Right cardiac atrium (tissue), 5 donors: ENCODE measurements at regions not wholly inside any gene's neighbourhood (a gene's known extent, or its start where the extent isn't known, plus 50 kb on each side); places are given as distances from the start of the nearest gene placed in this dataset.

Experiments used
- ATAC-seq, 2 donors: fragments of 200-7000 bp; cut with Tn5 transposase; one replicate each; pipeline versions ENCODE4 v1.8.0 to v1.9.1; 2020; ENCODE audit warnings: moderate library complexity in 2 of 2, mild to moderate bottlenecking in 1 of 2
- DNase-seq, 3 donors: peaks; one replicate each; pipeline ENCODE4 v3.0.0-alpha.2; 2020
- H3K27ac ChIP-seq: one replicate; pipeline ENCODE4 v1.5.1; 2013; ENCODE audit warnings: mild to moderate bottlenecking, low read length, control low read depth, moderate library complexity
- H3K27me3 ChIP-seq: one replicate; pipeline ENCODE4 v1.6.1; 2013; ENCODE audit not compliant: control insufficient read depth, insufficient read depth
- H3K4me1 ChIP-seq: one replicate; pipeline ENCODE4 v1.6.1; 2013; ENCODE audit warnings: low read length; ENCODE audit not compliant: control insufficient read depth, insufficient read depth
- H3K4me3 ChIP-seq: one replicate; pipeline ENCODE4 v1.5.1; 2013; ENCODE audit warnings: low read length, control low read depth
- H3K9me3 ChIP-seq: one replicate; pipeline ENCODE4 v1.6.1; 2013; ENCODE audit warnings: low read length; ENCODE audit not compliant: control insufficient read depth
- WGBS: extraction: QIAGEN DNeasy Blood & Tissue Kit; methylation state at CpG from one replicate; pipeline ENCODE4 v1.1.7; 2013; 5-methylcytosine and 5-hydroxymethylcytosine counted together
- intact Hi-C, 4 donors: fragments of 100-400 bp; cut with DNase I; formaldehyde crosslinking; loops; one replicate each; pipeline versions ENCODE4 v1.11.0 to v1.14.0; 2022 to 2023
- donor health status: healthy with polysubstance abuse.
- donor health status: DM: no; HTN: yes; CAD: no.
- donor health status: DM: no; HTN: no; CAD: no.
- donor health status: DM: no; HTN: yes; CAD: no; lungs with severe emphysema.
- donor health status: DM: yes; HTN: yes; CAD: no.

DNA sequence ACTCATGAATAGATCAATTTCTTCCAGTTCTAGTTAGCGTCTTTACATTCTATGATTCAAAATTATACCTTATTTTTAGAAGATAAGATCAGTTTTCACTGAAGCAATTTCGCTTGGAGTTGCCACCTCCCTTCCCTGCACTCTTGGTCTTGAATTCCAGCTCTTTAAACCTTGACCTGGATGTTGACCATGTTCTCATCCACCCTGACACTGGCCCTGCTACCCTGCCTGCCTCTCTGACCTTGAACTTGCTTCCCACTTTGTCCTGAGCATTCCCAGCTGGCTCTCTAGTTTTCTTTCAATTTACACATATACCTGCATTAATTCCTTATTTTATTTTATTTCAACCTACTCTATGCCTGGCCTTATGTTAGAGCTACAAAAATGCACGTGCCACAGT is 274.9 kb upstream of the IGFBP3 start:
- no peak for ATAC-seq
- no peaks in the 10 kb centered on the region for H3K9me3 ChIP-seq
- no peak for DNase-seq
- intact Hi-C loops: no loop called here
- WGBS: 96% methylated on average over 3 of the region's 3 CpGs
- no peak overlapping the region for H3K4me3 ChIP-seq
- no peaks in the 10 kb centered on the region for H3K4me1 ChIP-seq
- H3K27me3 ChIP-seq: no peaks in the 10 kb centered on the region
- H3K27ac ChIP-seq: no peak overlapping the region

DNA sequence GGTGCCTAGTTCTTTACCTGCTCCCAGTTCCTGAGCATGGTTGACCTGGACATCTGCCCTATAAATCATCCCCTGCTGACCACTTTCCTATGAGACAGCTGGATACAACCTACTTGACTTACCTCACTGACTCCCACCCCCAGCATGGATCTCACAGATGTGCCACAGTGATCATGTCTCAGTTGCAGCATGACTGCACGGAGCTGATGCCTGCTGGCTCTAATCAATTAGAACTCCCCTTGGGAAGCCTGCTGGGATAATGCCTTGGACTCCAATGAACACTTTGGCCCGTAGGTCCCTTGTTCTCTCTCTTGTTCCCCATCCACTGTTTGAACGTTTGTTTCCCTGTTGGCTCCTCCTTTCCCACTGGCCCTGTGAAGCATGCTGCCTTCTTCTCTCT is 271.2 kb upstream of the IGFBP3 start:
- Histone ChIP-seq H3K27me3 (no peaks in the 10 kb centered on the region), H3K27ac (no peak overlapping the region), H3K4me3 (no peak overlapping the region), H3K9me3 (no peaks in the 10 kb centered on the region), H3K4me1 (no peaks in the 10 kb centered on the region)
- WGBS: 65% methylated on average over 3 of the region's 3 CpGs
- intact Hi-C loops: no loop called here
- DNase-seq: no peak
- no peak for ATAC-seq

DNA sequence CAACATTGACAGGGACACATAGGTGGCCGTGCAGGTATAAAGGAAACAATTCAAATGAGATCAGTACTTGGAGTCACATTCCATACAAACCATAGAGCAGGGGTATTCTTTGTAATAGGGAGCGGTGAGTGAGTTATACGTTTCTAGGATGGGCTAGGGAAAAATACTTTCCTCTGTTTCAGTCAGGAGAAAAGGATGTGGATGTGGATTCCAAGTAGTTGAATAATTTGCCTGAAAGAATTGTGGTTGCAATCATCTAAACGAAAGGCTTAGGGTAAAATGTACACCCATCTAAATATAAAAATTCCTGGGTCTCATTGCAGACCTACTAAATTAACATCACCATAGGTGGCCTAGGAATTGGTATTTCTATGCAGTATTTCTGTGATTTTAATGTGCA is 270.7 kb upstream of the IGFBP3 start:
- Histone ChIP-seq H3K9me3 (no peaks in the 10 kb centered on the region), H3K4me3 (no peak overlapping the region), H3K27ac (no peak overlapping the region), H3K27me3 (no peaks in the 10 kb centered on the region), H3K4me1 (no peaks in the 10 kb centered on the region)
- intact Hi-C loops: no loop called here
- no peak for ATAC-seq
- 92% methylated on average over 4 of the region's 4 CpGs for WGBS
- DNase-seq: no peak

DNA sequence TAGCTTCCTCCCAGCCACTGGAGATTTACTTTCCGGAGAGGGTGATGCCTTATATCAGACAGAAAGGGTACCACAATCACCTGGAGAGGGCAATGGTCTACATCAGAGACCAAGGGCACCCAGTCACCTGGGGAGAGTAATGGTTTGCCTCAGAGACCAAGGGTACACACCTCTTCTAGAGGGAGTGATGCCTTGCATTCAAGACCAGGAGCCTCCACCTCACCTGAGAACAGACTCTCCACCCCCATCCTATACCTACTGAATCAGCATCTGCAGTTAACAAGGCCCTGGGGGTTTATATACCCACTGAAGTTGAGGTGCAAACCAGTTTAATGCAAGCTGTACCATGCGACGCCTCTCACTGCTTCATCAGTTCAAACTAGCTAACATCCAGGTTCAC is 270.2 kb upstream of the IGFBP3 start:
- H3K4me3 ChIP-seq: no peak overlapping the region
- H3K4me1 ChIP-seq: no peaks in the 10 kb centered on the region
- H3K9me3 ChIP-seq: no peaks in the 10 kb centered on the region
- H3K27me3 ChIP-seq: no peaks in the 10 kb centered on the region
- no peak for DNase-seq
- intact Hi-C loops: no loop called here
- no peak for ATAC-seq
- 96% methylated on average over 3 of the region's 3 CpGs for WGBS
- no peak overlapping the region for H3K27ac ChIP-seq

DNA sequence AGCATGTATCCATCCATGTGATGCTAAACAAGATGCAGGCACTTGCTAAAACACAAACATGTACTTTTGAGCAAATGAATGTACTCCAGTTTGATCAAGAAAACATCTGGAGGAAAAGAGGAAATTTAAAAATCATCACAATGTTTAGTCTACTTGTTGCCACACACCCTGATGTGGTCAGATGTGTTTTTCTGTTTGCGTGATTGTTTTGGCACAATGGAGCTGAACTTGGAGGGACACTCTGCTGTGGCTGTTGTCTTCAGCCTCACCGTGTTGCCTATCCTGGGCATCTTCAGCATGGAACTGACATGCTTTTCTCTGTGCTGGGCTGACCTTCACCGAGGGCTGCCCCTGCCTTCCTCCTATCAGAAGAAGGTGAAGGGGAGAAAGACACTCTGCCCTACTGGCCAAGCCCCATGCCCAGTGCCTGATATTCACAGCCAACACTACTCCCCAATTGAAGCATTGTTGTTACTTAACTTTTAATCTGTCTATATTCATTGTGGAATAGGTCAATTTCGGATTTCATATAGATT is 268.3 kb upstream of the IGFBP3 start:
- no peaks in the 10 kb centered on the region for H3K27me3 ChIP-seq
- 86% methylated on average over 4 of the region's 4 CpGs for WGBS
- no peaks in the 10 kb centered on the region for H3K9me3 ChIP-seq
- no peak for DNase-seq
- H3K4me1 ChIP-seq: no peaks in the 10 kb centered on the region
- intact Hi-C loops: no loop called here
- no peak overlapping the region for H3K27ac ChIP-seq
- no peak for ATAC-seq
- H3K4me3 ChIP-seq: no peak overlapping the region

DNA sequence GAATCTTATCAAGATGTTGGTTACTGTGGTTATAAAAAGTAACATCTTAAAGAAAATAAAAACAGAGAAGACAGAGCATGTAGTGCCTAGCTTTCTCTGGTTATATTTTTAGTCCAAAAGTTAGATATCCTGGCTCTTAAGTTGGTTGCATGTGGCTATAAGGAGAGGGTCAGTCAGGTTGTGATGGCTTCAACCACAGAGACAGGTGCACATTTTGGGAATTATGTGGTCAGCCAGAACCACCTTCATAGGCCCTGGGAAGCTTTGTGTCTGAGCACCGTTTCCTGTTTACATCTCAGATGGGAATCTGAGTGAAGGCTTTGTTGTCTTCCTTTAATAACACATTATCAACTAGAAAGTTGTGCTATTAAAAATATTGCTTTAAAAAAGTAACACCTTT is 265.1 kb upstream of the IGFBP3 start:
- Histone ChIP-seq H3K27ac (no peak overlapping the region), H3K4me3 (no peak overlapping the region), H3K27me3 (no peaks in the 10 kb centered on the region), H3K9me3 (no peaks in the 10 kb centered on the region), H3K4me1 (no peaks in the 10 kb centered on the region)
- DNase-seq (no peak), ATAC-seq (no peak)
- intact Hi-C loops: no loop called here
- 85% methylated on average over 1 of the region's 1 CpG for WGBS

DNA sequence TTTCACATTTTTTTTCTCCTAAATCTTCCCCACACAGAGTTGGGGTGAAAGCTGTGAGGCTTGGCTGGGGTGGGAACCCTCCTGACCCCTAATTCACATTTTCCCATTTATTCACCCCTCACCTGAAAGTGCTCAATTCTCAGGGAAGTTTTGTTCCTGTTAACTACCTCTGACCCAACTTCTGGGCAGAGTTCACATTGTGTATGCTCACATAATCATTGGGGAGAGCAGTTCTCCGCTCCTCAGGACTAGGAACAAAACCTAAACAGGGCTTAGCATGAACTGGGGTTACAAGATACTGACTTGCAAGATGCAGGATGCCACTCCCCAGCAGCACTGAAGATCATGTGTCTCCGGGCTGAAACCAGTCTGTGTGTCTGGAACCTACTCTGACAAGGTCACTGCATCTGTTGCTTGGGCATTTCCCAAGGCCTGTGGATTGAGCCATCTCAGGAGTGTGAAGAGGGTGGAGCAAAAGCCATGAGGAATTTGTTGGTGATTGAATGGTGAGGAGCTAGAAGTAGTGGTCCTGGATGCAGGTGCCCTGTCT is 258.1 kb upstream of the IGFBP3 start:
- H3K9me3 ChIP-seq: no peaks in the 10 kb centered on the region
- H3K27ac ChIP-seq: no peak overlapping the region
- ATAC-seq: no peak
- no peaks in the 10 kb centered on the region for H3K27me3 ChIP-seq
- DNase-seq: no peak
- intact Hi-C loops: no loop called here
- H3K4me1 ChIP-seq: no peaks in the 10 kb centered on the region
- 83% methylated on average over 2 of the region's 2 CpGs for WGBS
- no peak overlapping the region for H3K4me3 ChIP-seq

DNA sequence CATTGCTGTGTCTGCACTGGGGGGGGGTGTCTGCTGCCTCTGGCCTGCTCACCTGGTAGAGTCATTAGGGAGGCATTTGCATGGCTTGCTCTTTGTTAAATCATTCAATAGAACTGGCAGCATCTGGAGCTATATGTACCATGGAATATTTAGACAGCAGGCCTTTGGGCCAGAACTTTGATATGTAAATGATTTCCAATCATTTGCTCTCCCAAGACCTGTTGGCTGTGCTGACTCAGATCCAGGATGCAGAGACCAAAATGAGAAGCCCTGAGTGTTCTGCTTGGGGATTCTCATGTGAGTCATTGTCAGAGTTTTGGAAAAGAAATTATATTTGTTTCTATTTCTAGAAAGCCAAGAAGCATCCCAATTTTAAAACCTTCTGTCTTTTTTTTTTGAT is 257.6 kb upstream of the IGFBP3 start:
- H3K4me1 ChIP-seq: no peaks in the 10 kb centered on the region
- intact Hi-C loops: no loop called here
- H3K4me3 ChIP-seq: no peak overlapping the region
- DNase-seq (no peak), ATAC-seq (no peak)
- H3K27me3 ChIP-seq: no peaks in the 10 kb centered on the region
- no peak overlapping the region for H3K27ac ChIP-seq
- no peaks in the 10 kb centered on the region for H3K9me3 ChIP-seq

DNA sequence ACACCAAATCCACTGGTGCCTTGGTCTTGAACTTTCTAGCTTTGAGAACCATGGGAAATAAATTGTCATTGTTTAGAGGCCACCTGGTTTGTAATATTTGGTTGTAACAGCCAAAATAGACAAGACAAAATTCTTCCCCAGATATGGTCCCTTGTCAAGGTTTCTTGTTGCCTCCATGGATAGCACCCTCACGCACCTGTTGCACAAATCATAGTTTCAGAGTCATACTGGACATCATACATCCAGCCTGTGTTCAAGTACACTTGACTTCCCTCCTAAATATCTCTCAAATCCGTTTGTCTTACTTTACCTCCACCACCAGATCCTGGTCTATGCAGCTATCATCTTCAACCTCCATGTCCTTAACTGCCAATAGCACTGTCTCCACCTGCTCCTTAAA is 256.7 kb upstream of the IGFBP3 start:
- no peak overlapping the region for H3K27ac ChIP-seq
- H3K27me3 ChIP-seq: no peaks in the 10 kb centered on the region
- 89% methylated on average over 2 of the region's 2 CpGs for WGBS
- intact Hi-C loops: no loop called here
- H3K4me1 ChIP-seq: no peaks in the 10 kb centered on the region
- no peak for ATAC-seq
- DNase-seq: no peak
- H3K4me3 ChIP-seq: no peak overlapping the region
- no peaks in the 10 kb centered on the region for H3K9me3 ChIP-seq

DNA sequence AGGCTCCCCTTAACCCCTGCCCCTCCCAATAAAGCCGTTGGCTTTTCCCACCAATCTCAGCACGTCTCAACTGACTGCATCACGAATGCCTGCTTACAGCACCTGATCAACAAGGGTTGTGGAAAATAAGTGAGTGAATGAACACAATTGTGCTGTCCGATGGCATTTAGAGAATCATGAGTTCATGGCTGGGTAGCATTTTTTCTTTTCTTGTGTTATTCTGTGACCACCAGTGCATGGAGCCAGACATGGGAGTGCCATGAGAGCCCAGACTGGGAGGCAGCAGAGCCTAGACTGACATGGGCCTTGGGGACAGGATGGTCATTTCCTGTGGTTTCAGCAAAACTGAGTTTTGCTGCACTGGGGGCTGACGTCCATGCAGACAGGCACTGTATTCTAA is 254.1 kb upstream of the IGFBP3 start:
- intact Hi-C loops: no loop called here
- Histone ChIP-seq H3K27ac (no peak overlapping the region), H3K27me3 (no peaks in the 10 kb centered on the region), H3K4me3 (no peak overlapping the region), H3K9me3 (no peaks in the 10 kb centered on the region), H3K4me1 (no peaks in the 10 kb centered on the region)
- DNase-seq: no peak
- no peak for ATAC-seq
- WGBS: 61% methylated on average over 5 of the region's 5 CpGs

DNA sequence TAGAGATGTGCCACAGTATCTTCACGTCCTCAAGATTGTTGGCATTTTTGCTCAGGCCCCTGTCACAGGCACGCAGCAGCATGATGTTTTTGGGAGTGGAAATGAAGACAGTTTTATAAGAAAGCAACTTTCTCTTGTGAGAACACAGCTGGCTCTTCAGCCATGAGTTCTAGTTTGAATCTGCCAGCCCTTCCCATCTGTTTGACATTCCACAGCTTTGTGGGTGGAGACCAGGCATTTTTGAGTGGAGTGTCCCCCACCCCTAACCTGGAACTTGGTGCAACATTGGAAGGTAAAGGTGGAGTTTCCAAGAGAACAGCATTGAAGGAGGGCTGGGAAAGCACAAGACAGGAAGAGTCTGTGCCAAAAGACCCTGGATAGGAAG is 253.1 kb upstream of the IGFBP3 start:
- Histone ChIP-seq H3K4me1 (no peaks in the 10 kb centered on the region), H3K27ac (no peak overlapping the region), H3K9me3 (no peaks in the 10 kb centered on the region), H3K27me3 (no peaks in the 10 kb centered on the region), H3K4me3 (no peak overlapping the region)
- 32% methylated on average over 2 of the region's 2 CpGs for WGBS
- peak; percentile 17 to 35 for ATAC-seq
- intact Hi-C loops: no loop called here
- DNase-seq: no peak

DNA sequence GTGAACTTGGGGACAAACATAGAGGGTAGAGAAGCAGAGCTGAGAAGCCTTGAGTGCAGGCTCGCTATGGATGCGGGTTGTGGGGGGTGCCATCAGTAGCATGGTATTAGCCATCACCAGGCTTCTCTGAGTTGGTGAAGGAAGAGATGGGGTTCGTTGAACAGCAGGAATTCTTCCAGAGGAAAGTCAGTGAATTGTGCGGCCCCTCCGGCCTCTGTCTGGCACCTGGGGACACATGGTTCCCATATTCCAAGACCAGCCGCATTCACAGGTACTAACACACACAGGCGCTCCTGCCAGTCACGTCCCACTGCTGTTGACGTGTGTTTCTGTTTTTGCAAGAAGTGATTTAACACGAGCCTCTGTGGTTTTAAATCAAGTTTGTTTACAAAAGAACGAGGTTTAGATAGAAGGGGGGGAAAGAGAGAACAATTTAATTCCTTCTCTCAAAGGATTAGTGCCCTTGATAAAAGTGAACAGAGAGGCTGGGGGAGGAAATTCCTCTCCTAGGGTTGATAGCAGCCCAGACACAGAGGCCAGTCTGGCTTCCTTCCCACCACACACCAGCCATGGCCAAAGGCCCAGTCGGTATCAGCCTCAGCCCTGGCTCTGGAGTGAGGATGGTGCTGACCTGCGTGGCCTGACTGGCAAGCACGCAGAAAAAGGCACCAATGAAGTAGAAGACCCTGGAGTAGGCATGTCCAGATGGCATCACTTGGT is 252.6 kb upstream of the IGFBP3 start:
- Histone ChIP-seq H3K27me3 (no peaks in the 10 kb centered on the region), H3K9me3 (no peaks in the 10 kb centered on the region), H3K4me1 (no peaks in the 10 kb centered on the region), H3K27ac (no peak overlapping the region), H3K4me3 (no peak overlapping the region)
- intact Hi-C loops: no loop called here
- ATAC-seq: peak; percentile 95 to 96
- 38% methylated on average over 14 of the region's 14 CpGs for WGBS
- DNase-seq: peak; percentile 52 to 88 (median 87)
